B cell (primary cell): ENCODE measurements at regions not wholly inside any gene's neighbourhood (a gene's known extent, or its start where the extent isn't known, plus 50 kb on each side); places are given as distances from the start of the nearest gene placed in this dataset.

Experiments
- CTCF ChIP-seq: fragments of 200-600 bp; IDR thresholded peaks from one replicate; pipeline ENCODE4 v1.8.0; 2022; ENCODE audit warnings: antibody characterized with exemption, mild to moderate bottlenecking
- EZH2 ChIP-seq: IDR thresholded peaks from 2 replicates; pipeline ENCODE4 v1.6.1; 2012; ENCODE audit warnings: borderline replicate concordance, low read depth, mild to moderate bottlenecking, moderate library complexity, low read length; ENCODE audit not compliant: insufficient read depth, poor library complexity, severe bottlenecking

DNA sequence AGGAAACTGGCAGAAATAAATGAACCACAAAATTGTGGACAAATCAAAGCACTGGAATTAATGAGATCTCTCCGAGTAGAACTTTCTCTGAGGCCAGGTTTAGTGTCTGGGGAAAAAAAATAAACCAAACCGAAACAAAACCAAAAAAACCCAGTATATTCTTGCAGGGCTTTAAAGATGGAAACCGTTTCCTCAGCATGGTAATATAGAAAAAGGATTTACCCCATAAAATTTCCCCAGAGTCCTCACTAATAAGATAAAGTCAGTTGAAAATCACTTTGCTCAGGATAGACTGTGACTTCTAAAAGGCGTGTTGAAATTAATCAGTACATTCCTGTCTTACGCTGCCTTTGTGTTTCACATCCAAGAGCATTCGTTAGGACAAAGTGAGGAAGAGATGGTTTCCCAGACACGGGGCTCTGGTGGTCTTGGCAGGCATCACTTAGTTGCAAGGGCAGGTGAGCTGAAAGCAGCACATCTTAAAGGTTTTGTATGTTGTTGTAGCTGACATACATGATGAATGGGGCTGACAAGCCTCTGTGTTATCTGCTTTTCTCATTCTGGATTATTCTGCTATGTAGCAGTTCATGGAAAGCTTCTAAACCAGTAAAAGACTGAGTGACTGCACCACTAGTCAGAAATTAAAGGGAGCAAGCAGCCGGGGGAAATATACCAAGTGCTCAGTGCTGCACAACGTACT lies 85.2 kb upstream of the PRL start:
- TF ChIP-seq CTCF (no peak), EZH2 (no peak)
